COLO829 (cell line): ENCODE measurements at regions not wholly inside any gene's neighbourhood (a gene's known extent, or its start where the extent isn't known, plus 50 kb on each side); places are given as distances from the start of the nearest gene placed in this dataset.
"Not testable (repeated sequence)": the region's sequence is repeated elsewhere in the genome, so short reads cannot be mapped to it uniquely, and the experiment has no call there.

Source experiments
- DNase-seq: peaks from one replicate; pipeline ENCODE4 v3.0.0; 2012; ENCODE audit warnings: low spot score

GRCh38 chr16:13733561-13733960, 186.4 kb upstream of the ERCC4 start:
- DNase-seq = no peak

GRCh38 chr16:13739621-13740373, 180.2 kb upstream of the ERCC4 start:
- DNase-seq = not testable (repeated sequence)

- no peak for DNase-seq
These were observed 177.0 kb upstream of the ERCC4 start for GRCh38 chr16:13742928-13743327.

GRCh38 chr16:13743571-13743970, 176.4 kb upstream of the ERCC4 start:
- no peak for DNase-seq

- DNase-seq = no peak
These were observed 163.4 kb upstream of the ERCC4 start for GRCh38 chr16:13756411-13757140.

- no peak for DNase-seq
These were observed 153.6 kb upstream of the ERCC4 start for GRCh38 chr16:13766334-13766733.

GRCh38 chr16:13767215-13767614, 152.7 kb upstream of the ERCC4 start:
- no peak for DNase-seq

- no peak for DNase-seq
These were observed 151.5 kb upstream of the ERCC4 start for GRCh38 chr16:13768471-13768870.

GRCh38 chr16:13770436-13770835, 149.5 kb upstream of the ERCC4 start:
- no peak for DNase-seq

- no peak for DNase-seq
These were observed 147.2 kb upstream of the ERCC4 start for GRCh38 chr16:13772782-13773181.

GRCh38 chr16:13779676-13780075, 140.3 kb upstream of the ERCC4 start:
- DNase-seq = no peak

GRCh38 chr16:13780406-13781168, 139.4 kb upstream of the ERCC4 start:
- DNase-seq = no peak

GRCh38 chr16:13781169-13781564, 138.8 kb upstream of the ERCC4 start:
- DNase-seq = no peak

GRCh38 chr16:13781575-13782338, 138.2 kb upstream of the ERCC4 start:
- no peak for DNase-seq

GRCh38 chr16:13791095-13791494, 128.9 kb upstream of the ERCC4 start:
- DNase-seq = no peak

GRCh38 chr16:13793841-13794409, 126.0 kb upstream of the ERCC4 start:
- no peak for DNase-seq

- DNase-seq = no peak
These were observed 124.8 kb upstream of the ERCC4 start for GRCh38 chr16:13795131-13795530.

GRCh38 chr16:13797718-13798117, 122.2 kb upstream of the ERCC4 start:
- no peak for DNase-seq

- DNase-seq = no peak
These were observed 121.7 kb upstream of the ERCC4 start for GRCh38 chr16:13798211-13798610.

- DNase-seq = no peak
These were observed 116.0 kb upstream of the ERCC4 start for GRCh38 chr16:13803974-13804373.

- no peak for DNase-seq
These were observed 114.0 kb upstream of the ERCC4 start for GRCh38 chr16:13805951-13806350.

GRCh38 chr16:13806671-13807070, 113.3 kb upstream of the ERCC4 start:
- no peak for DNase-seq
